GM19455 (cell line): ENCODE measurements at regions not wholly inside any gene's neighbourhood (a gene's known extent, or its start where the extent isn't known, plus 50 kb on each side); places are given as distances from the start of the nearest gene placed in this dataset.

Experiments used
- ATAC-seq: cut with Tn5 transposase; IDR thresholded peaks from one replicate; pipeline ENCODE4 v1.9.1; 2021; ENCODE audit not compliant: unreplicated experiment

DNA sequence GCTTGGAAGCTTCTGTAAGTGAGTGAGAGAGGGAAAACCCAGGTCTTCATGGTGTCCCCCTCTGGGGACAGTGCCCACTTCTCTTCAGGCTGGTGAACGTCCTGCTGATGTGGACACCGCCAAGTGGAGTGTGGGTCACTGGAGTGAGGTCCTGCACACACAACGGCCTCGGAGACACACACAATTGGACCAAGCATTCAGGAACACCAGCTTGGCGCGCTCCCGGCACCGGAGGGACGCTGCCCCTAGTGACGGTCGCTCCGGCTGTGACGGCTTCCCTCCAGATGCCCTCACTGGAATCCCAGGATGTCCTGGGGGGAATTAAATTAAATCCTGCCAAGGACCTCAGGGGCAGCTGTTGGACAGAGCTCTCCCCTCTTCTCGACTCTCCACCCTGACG lies 123.1 kb downstream of the ZNF664 start:
- no peak for ATAC-seq

DNA sequence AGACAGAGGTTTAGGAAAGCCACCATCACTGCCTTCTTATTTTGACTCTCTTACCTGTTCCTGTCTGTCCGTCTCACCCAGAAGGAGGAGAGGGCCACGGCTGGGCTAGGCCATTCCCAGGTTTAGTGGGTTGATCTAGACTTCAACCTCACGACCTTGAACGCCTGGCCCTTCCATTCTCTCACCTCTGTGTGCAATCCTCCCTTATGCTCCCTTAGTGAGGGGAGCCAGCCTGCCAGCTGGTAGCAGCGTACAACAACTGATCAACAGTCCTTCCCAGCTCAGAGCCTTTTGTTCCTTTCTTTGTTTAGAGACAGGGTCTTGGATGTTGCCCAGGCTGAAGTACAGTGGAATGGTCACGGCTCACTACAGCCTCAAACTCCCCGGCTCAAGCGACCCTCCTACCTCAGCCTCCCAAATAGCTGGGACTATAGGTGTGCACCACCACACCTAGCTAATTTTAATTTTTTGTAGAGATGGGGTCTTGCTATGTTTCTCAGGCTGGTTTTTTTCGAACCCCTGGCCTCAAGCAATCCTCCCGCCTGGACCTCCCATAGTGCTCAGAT lies 123.9 kb downstream of the ZNF664 start:
- ATAC-seq, result no peak

DNA sequence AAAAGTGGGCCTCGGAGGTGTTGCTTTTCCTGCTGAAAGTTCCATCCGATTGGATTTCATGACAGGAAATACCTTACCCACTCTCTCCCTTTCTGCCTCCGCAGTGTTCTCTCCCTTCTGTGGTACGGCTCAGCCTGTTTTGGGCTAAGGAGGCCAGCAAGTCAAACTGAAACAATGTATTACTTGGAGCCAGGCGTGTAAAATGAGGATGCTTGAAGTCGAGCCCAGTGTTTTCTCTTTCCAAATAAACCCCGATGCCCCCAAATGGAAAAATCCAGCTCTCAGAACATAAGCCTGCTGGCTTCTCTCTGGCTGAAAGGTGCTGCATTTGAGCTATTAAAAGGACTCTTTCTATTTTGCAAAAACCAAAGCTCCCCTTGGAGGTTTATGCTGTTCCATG lies 124.7 kb downstream of the ZNF664 start:
- ATAC-seq, result no peak

- ATAC-seq, result no peak
These were observed 125.2 kb downstream of the ZNF664 start for GRCh38 chr12:124098101-124098757.

DNA sequence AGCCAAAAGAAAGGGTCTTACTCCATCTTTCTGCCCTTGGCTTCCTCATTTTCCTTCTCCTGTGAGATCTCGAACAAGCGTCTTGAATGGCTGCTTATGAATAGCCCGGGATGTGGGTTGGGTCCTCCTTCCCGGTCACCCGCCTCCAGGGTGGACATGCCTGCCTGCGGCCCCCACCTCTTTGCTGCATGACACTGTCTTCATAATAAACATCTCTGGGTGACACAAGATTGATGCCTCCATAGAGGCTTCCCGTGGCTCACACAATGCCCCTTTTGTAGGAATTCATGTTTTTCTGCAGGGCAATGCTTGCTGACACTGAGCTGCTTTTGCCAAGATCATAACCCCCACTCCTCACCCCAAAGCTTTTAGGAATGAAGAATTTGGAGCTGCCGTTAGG lies 125.9 kb downstream of the ZNF664 start:
- no peak for ATAC-seq

- ATAC-seq, result no peak
These were observed 126.6 kb downstream of the ZNF664 start for GRCh38 chr12:124099661-124100060.

GRCh38 chr12:124100572-124101178 lies 127.7 kb downstream of the ZNF664 start:
- no peak for ATAC-seq

GRCh38 chr12:124105546-124105945 lies 132.5 kb downstream of the ZNF664 start:
- no peak for ATAC-seq

DNA sequence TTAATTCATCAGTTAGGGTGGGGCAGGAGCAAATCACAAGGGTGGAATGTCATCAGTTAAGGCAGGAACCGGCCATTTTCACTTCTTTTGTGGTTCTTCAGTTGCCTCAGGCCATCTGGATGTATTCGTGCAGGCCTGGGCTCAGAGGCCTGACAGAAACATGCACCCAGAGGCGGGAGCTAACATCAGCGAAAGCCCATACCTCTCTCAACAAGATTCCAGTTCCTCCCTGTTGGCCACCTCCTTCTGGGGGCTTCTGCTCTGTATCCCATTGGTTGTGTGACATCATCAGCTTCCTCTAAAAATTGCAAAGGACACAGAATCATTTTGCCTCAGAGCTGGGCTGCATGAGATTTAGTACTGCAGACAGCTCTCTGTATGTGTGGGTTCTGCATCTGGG lies 134.3 kb downstream of the ZNF664 start:
- ATAC-seq, result no peak

- ATAC-seq, result no peak
These were observed 136.7 kb downstream of the ZNF664 start for GRCh38 chr12:124109760-124110159.

- ATAC-seq, result no peak
These were observed 137.4 kb downstream of the ZNF664 start for GRCh38 chr12:124110372-124110883.

DNA sequence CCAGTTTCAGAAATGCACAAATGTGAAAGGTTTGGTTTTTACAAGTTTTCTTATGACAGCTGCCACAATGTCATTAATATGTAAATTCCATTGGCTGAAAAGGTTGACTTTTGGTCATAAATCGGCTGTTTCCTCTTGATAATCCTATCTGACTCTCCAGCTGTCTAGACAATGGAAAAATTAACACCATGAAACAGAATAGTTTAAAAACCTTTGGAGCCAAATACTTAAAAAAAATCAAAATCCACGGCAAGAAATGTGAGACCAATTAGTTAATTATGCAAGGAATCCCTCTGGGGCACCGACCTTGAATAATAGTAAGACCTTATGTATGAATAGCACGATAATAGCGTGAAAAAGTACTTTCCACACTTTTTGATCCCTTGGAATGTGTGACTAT lies 138.0 kb downstream of the ZNF664 start:
- no peak for ATAC-seq

- ATAC-seq, result no peak
These were observed 141.3 kb downstream of the ZNF664 start for GRCh38 chr12:124114316-124114715.

DNA sequence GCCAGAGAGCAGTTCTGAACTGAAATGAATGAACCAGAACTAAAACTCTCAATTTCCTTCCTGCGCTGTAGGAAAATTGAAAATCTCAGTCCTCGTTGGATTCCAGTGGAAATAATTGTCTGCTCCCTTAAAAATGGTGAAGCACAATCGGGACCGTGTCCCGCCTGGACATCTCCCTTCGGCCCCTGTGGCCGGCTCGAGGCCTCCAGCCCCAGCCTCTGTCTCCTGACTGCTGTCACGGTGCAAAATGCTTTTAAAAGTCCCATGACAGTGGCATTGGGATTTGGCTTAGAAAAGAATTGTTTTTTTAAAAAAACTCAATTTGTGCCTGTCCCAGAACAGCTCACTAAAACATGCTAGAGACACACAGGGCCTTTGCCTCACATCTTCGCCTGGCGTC lies 142.5 kb downstream of the ZNF664 start:
- ATAC-seq, result no peak

- ATAC-seq, result no peak
These were observed 143.1 kb downstream of the ZNF664 start for GRCh38 chr12:124115976-124116690.

DNA sequence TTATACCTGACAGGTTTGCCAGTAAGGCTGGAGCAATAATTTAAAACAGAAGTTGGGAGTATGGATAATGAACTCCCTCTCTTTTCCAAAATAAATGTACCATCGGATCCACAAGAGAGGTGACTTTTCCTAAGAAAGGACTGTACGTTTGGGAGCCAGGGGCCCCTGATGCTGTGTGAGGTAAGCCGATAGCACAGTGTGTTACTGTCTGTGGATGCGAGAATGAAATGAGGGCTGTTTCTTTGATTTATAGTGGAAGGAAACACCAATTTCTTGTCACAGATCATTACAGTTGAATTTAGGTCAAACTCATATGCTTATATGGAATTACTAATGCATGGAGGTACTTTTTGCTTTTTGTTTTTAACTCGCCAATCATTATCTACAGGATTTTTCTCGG lies 147.7 kb downstream of the ZNF664 start:
- ATAC-seq, result no peak

DNA sequence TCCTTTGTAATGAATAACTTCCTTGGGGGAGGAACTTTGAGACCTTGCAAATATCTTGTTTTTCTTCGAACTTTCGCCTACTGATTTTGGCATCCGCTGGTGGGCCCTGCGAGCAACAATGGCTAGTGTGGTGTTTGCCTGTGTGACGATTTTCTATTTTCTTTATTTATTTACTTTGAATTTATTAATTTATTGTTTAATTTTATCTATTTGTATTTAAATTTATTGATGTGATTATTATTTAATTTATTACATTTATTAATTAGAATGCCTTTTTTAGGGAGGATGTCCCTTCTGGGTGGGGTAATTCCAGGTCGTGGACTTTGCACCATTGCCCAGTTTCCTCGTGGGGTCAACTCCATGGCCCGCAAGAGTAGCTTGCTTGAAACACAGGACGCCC lies 149.7 kb downstream of the ZNF664 start:
- ATAC-seq, result no peak

GRCh38 chr12:124123296-124124000 lies 150.4 kb downstream of the ZNF664 start:
- no peak for ATAC-seq

DNA sequence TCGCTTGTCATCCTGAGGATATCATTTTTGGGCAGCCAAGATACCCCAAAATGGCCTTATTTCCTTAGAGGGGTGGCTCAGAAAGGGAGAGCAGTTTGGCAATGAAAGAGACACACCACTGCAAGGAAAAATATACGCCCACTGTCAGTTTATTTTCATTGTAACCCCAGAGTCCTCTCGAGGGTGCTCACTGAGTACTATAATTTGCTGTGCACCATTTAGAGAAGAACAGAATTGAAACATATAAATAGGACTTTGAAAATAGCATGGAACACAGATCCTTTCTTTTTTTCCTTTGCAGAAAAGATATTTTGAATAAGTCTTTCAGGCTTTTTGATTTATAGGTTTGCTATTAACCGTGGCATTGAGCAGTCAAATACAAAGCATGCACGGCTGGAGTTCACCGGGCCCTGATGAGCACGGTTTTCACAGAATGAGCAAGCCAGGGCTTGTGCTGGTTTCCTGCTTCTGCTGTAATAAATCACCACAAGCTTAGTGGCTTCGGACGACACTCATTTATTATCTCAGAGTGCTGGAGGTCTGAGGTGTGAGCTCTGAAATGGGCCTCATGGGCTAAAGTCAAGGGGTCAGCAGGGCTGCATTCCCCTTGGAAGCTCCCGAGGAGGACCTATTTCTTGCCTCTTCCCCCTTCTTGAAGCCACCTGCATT lies 152.3 kb downstream of the ZNF664 start:
- peak; percentile 69 for ATAC-seq

DNA sequence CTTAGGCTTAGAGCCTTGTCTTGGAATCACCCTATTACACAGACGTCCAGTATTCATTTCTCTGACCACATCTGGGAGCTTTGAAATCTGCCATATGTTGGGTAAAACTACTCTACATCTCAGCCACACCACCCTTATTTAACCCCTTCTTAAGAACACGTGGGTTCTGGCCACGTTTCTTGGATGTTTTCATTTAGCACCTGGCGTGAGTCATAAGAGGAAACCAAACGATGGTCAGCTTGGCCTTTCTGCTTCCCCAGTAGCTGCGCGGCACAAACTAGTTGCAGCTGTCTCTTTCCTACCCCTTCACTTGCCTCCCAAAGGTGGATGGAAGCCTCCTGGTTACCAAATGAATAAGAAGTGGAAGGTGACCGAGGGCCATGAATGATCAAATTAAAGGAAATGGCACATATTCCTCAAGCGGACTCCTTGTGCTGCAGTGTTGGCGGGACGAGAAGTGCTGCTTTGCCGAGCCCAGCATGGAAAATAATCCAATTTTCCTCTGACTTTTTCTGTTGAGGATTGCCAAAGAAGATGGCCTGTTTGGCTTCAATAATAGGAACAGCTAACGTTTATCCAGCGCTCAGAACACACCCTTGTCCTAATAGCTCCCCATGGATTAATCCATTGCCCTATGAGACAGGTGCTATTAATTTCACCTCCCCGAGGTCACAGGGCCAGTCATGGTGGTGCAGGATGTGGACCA lies 154.1 kb downstream of the ZNF664 start:
- peak; percentile 58 for ATAC-seq
